CD14-positive monocyte (primary cell): ENCODE measurements at regions not wholly inside any gene's neighbourhood (a gene's known extent, or its start where the extent isn't known, plus 50 kb on each side); places are given as distances from the start of the nearest gene placed in this dataset.
"Not testable (repeated sequence)": the region's sequence is repeated elsewhere in the genome, so short reads cannot be mapped to it uniquely, and the experiment has no call there.

ENCODE experiments used
- DNase-seq, 3 donors: peaks; one replicate each; pipeline ENCODE4 v3.0.0-alpha.2; 2011 to 2022
- H2AFZ ChIP-seq: 2 replicates; pipeline ENCODE4 v1.6.0; 2012; ENCODE audit warnings: mild to moderate bottlenecking, low read depth, low read length, inconsistent platforms; ENCODE audit not compliant: insufficient read depth, poor library complexity, severe bottlenecking
- H3K27ac ChIP-seq, 2 donors: 1 replicate in 1 of 2; 2 replicates in 1 of 2; pipeline ENCODE4 v1.5.1; 2012 to 2013; ENCODE audit warnings: low read length in 2 of 2, control low read depth in 1 of 2, inconsistent platforms in 1 of 2, low read depth in 1 of 2, mild to moderate bottlenecking in 1 of 2
- H3K27me3 ChIP-seq, 2 donors: one replicate each; pipeline versions ENCODE4 v1.6.0 to v1.6.1; 2011 to 2013; ENCODE audit warnings: low read length in 2 of 2; ENCODE audit not compliant: control insufficient read depth in 2 of 2, insufficient read depth in 2 of 2
- H3K36me3 ChIP-seq, 2 donors: replicated peaks in 1 of 2; 1 replicate in 1 of 2; 2 replicates in 1 of 2; pipeline versions ENCODE4 v1.5.1 to v1.6.1; 2012 to 2013; ENCODE audit warnings: low read length in 2 of 2, control low read depth in 1 of 2, inconsistent platforms in 1 of 2, mild to moderate bottlenecking in 1 of 2; ENCODE audit not compliant: insufficient read depth in 2 of 2, control insufficient read depth in 1 of 2
- H3K4me1 ChIP-seq, 2 donors: 1 replicate in 1 of 2; 2 replicates in 1 of 2; pipeline versions ENCODE4 v1.5.1 to v1.6.1; 2012 to 2013; ENCODE audit warnings: low read length in 2 of 2, control low read depth in 1 of 2, inconsistent platforms in 1 of 2, mild to moderate bottlenecking in 1 of 2, moderate library complexity in 1 of 2; ENCODE audit not compliant: insufficient read depth in 2 of 2, control insufficient read depth in 1 of 2
- H3K4me2 ChIP-seq: replicated peaks from 2 replicates; pipeline ENCODE3; 2012; ENCODE audit warnings: low read length, moderate library complexity, mild to moderate bottlenecking; ENCODE audit not compliant: poor library complexity, severe bottlenecking; ENCODE audit errors: extremely low read depth
- H3K4me3 ChIP-seq, 3 experiments: fragments of 200-600 bp in 1 of 3; sonication (generic) in 1 of 3; replicated peaks in 1 of 3; 1 replicate in 2 of 3; 2 replicates in 1 of 3; pipeline ENCODE4 v1.5.1; 2011 to 2013; ENCODE audit warnings: low read length in 3 of 3, mild to moderate bottlenecking in 3 of 3, control low read depth in 2 of 3, low read depth in 2 of 3, inconsistent platforms in 1 of 3, moderate library complexity in 1 of 3
- H3K79me2 ChIP-seq: 2 replicates; pipeline ENCODE4 v1.6.0; 2012; ENCODE audit warnings: mild to moderate bottlenecking, control low read depth, inconsistent platforms, low read length, moderate library complexity; ENCODE audit not compliant: insufficient read depth
- H3K9ac ChIP-seq: 2 replicates; pipeline ENCODE4 v1.6.0; 2017; ENCODE audit warnings: low read length, mild to moderate bottlenecking; ENCODE audit not compliant: insufficient read depth, poor library complexity, severe bottlenecking
- H3K9me3 ChIP-seq, 2 donors: replicated peaks in 1 of 2; 1 replicate in 1 of 2; 2 replicates in 1 of 2; pipeline versions ENCODE4 v1.5.1 to v1.6.1; 2012 to 2013; ENCODE audit warnings: low read length in 2 of 2, control low read depth in 1 of 2; ENCODE audit not compliant: control insufficient read depth in 1 of 2, insufficient read depth in 1 of 2
- H4K20me1 ChIP-seq: 2 replicates; pipeline ENCODE4 v1.6.0; 2012; ENCODE audit warnings: mild to moderate bottlenecking, low read length, control low read depth, moderate library complexity; ENCODE audit not compliant: insufficient read depth
- H3K27ac Mint-ChIP-seq, 7 donors: one replicate each; pipeline ENCODE4 v1.8.0; 2020; ENCODE audit warnings: mild to moderate bottlenecking in 7 of 7, mixed read lengths in 7 of 7, moderate library complexity in 6 of 7, inconsistent platforms in 2 of 7
- H3K27me3 Mint-ChIP-seq, 3 donors: one replicate each; pipeline ENCODE4 v1.8.0; 2021 to 2022; ENCODE audit warnings: low read depth in 3 of 3, mild to moderate bottlenecking in 3 of 3, mixed read lengths in 3 of 3, moderate library complexity in 3 of 3, inconsistent platforms in 1 of 3
- H3K36me3 Mint-ChIP-seq, 2 donors: one replicate each; pipeline ENCODE4 v1.8.0; 2020; ENCODE audit warnings: mixed read lengths in 2 of 2, inconsistent platforms in 1 of 2, mild to moderate bottlenecking in 1 of 2
- H3K4me1 Mint-ChIP-seq: one replicate; pipeline ENCODE4 v1.8.0; 2020; ENCODE audit warnings: mild to moderate bottlenecking, mixed read lengths
- H3K4me3 Mint-ChIP-seq, 2 donors: one replicate each; pipeline ENCODE4 v1.8.0; 2020; ENCODE audit warnings: mild to moderate bottlenecking in 2 of 2, mixed read lengths in 2 of 2, moderate library complexity in 1 of 2
- H3K9me3 Mint-ChIP-seq, 7 donors: one replicate each; pipeline ENCODE4 v1.8.0; 2020 to 2022; ENCODE audit warnings: mixed read lengths in 7 of 7, mild to moderate bottlenecking in 6 of 7, moderate library complexity in 6 of 7, inconsistent platforms in 2 of 7
- CTCF ChIP-seq: fragments of 200-600 bp; IDR thresholded peaks from one replicate; pipeline ENCODE4 v1.8.0; 2022; ENCODE audit warnings: antibody characterized with exemption, mild to moderate bottlenecking
- WGBS: methylation state at CpG from one replicate; pipeline ENCODE4 v1.1.5; 2013; ENCODE audit warnings: missing lambda C conversion rate; ENCODE audit not compliant: insufficient coverage; 5-methylcytosine and 5-hydroxymethylcytosine counted together
- intact Hi-C, 2 donors: fragments of 100-400 bp; cut with micrococcal nuclease; formaldehyde crosslinking; loops; one replicate each; pipeline versions ENCODE4 v1.15.0 to v1.15.1; 2023

GRCh38 chr7:115289971-115290370, 368.1 kb downstream of the MDFIC start:
- no peak overlapping the region for H2AFZ ChIP-seq
- H3K4me3 Mint-ChIP-seq = no peak overlapping the region
- no peak overlapping the region for H3K4me2 ChIP-seq
- H3K27me3 ChIP-seq = no peaks in the 10 kb centered on the region
- no peak for DNase-seq
- H4K20me1 ChIP-seq = no peaks in the 10 kb centered on the region
- H3K79me2 ChIP-seq = no peaks in the 10 kb centered on the region
- no CpG with 5 or more reads among the region's 2 CpGs for WGBS
- no peaks in the 10 kb centered on the region for H3K9me3 ChIP-seq
- no peaks in the 10 kb centered on the region for H3K27me3 Mint-ChIP-seq
- no peaks in the 10 kb centered on the region for H3K4me1 ChIP-seq
- no peaks in the 10 kb centered on the region for H3K36me3 Mint-ChIP-seq
- no peaks in the 10 kb centered on the region for H3K4me1 Mint-ChIP-seq
- no peak overlapping the region for H3K27ac ChIP-seq
- H3K4me3 ChIP-seq = no peak overlapping the region
- H3K9me3 Mint-ChIP-seq = peaks cover 0 to 2% (median 0%) of the 10 kb centered on the region in 7 donors
- TF ChIP-seq CTCF = no peak
- H3K9ac ChIP-seq = no peak overlapping the region
- no peaks in the 10 kb centered on the region for H3K36me3 ChIP-seq
- no peak overlapping the region for H3K27ac Mint-ChIP-seq
- intact Hi-C loops = no loop called here

GRCh38 chr7:115276791-115277190, 354.9 kb downstream of the MDFIC start:
- Mint-ChIP-seq H3K4me1 (no peaks in the 10 kb centered on the region), H3K27ac (no peak overlapping the region), H3K27me3 (peaks cover 0 to 4% (median 3%) of the 10 kb centered on the region in 3 donors), H3K36me3 (no peaks in the 10 kb centered on the region), H3K9me3 (peaks cover 0 to 5% (median 3%) of the 10 kb centered on the region in 7 donors), H3K4me3 (no peak overlapping the region)
- Histone ChIP-seq H2AFZ (no peak overlapping the region), H3K27ac (no peak overlapping the region), H3K9me3 (no peaks in the 10 kb centered on the region), H3K4me2 (no peak overlapping the region), H3K4me1 (no peaks in the 10 kb centered on the region), H3K36me3 (no peaks in the 10 kb centered on the region), H3K79me2 (no peaks in the 10 kb centered on the region), H4K20me1 (no peaks in the 10 kb centered on the region), H3K27me3 (no peaks in the 10 kb centered on the region), H3K4me3 (no peak overlapping the region), H3K9ac (no peak overlapping the region)
- intact Hi-C loops = no loop called here
- no peak for TF ChIP-seq CTCF
- no peak for DNase-seq
- 86% methylated on average over 1 of the region's 1 CpG for WGBS

- H3K27me3 ChIP-seq, H3K4me3 ChIP-seq, H3K4me2 ChIP-seq, H3K9ac ChIP-seq, intact Hi-C loops, H3K36me3 Mint-ChIP-seq, H2AFZ ChIP-seq, H3K27ac Mint-ChIP-seq, H3K4me3 Mint-ChIP-seq, H3K27me3 Mint-ChIP-seq, H3K9me3 Mint-ChIP-seq, H3K79me2 ChIP-seq, H3K36me3 ChIP-seq, H3K9me3 ChIP-seq, DNase-seq, H4K20me1 ChIP-seq, H3K27ac ChIP-seq, H3K4me1 ChIP-seq, H3K4me1 Mint-ChIP-seq: not testable (repeated sequence)
- 100% methylated on average over 1 of the region's 8 CpGs for WGBS
Observed at GRCh38 chr7:115273855-115274254, 352.0 kb downstream of the MDFIC start.
